DOHH2 (cell line): ENCODE measurements at regions not wholly inside any gene's neighbourhood (a gene's known extent, or its start where the extent isn't known, plus 50 kb on each side); places are given as distances from the start of the nearest gene placed in this dataset.

Experiments
- EZH2phosphoT487 ChIP-seq: fragments of 200-600 bp; sonication (generic); IDR thresholded peaks from 2 replicates; pipeline ENCODE4 v1.6.1; 2017; ENCODE audit warnings: borderline replicate concordance, mild to moderate bottlenecking, antibody characterized with exemption, low read length, moderate library complexity, mixed read lengths
- TF ChIP-seq, protein P1 (sequence below): fragments of 200-600 bp; sonication (generic); IDR thresholded peaks from one replicate; pipeline ENCODE4 v1.5.1; 2014; ENCODE audit warnings: antibody characterized with exemption, mild to moderate bottlenecking, low read depth, low read length; ENCODE audit not compliant: poor library complexity, severe bottlenecking

DNA sequence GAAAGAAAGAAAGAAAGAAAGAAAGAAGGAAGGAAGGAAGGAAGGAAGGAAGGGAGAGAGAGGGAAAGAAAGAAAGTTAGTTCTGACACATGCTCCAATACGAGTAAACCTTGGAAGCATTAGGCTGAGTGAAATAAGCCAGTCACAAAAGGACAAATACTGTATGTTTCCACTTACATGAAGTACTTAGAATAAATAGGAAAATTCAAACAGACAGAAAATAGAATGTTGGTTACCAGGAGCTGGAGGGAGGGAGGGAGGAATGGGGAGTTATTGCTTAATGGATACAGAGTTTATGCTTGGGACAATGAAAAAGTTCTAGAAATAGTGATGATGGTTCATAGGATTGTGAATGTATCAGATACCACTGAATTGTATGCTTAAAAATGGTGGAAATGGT, 75.2 kb upstream of the CDH4 start:
- TF ChIP-seq, protein P1, sequence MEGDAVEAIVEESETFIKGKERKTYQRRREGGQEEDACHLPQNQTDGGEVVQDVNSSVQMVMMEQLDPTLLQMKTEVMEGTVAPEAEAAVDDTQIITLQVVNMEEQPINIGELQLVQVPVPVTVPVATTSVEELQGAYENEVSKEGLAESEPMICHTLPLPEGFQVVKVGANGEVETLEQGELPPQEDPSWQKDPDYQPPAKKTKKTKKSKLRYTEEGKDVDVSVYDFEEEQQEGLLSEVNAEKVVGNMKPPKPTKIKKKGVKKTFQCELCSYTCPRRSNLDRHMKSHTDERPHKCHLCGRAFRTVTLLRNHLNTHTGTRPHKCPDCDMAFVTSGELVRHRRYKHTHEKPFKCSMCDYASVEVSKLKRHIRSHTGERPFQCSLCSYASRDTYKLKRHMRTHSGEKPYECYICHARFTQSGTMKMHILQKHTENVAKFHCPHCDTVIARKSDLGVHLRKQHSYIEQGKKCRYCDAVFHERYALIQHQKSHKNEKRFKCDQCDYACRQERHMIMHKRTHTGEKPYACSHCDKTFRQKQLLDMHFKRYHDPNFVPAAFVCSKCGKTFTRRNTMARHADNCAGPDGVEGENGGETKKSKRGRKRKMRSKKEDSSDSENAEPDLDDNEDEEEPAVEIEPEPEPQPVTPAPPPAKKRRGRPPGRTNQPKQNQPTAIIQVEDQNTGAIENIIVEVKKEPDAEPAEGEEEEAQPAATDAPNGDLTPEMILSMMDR = no peak
- TF ChIP-seq EZH2phosphoT487 = no peak
